MCF 10A (cell line): ENCODE measurements at regions not wholly inside any gene's neighbourhood (a gene's known extent, or its start where the extent isn't known, plus 50 kb on each side); places are given as distances from the start of the nearest gene placed in this dataset.

ENCODE experiments used
- BruUV-seq: library from RNA; stranded (reverse); fragments of 400-500 nt; replicated peaks from 2 replicates; lab custom pipeline; 2021; lab: Mats Ljungman, UMichigan
- CTCF ChIA-PET: fragments of 300-600 bp; sonication (Branson Sonifier 250); formaldehyde crosslinking; extraction: SDS; loops from one replicate; lab custom pipeline; 2021; ENCODE audit warnings: antibody characterized with exemption, inconsistent platforms; lab: Yijun Ruan, JAX
- POLR2A ChIA-PET: fragments of 300-600, 350-650 bp; sonication (Branson Sonifier 250); formaldehyde crosslinking; extraction: SDS; loops from one replicate; lab custom pipeline; 2020; ENCODE audit warnings: antibody characterized with exemption, inconsistent platforms; lab: Yijun Ruan, JAX
- DNase-seq: peaks from one replicate; pipeline ENCODE4 v3.0.0-alpha.2; 2018; ENCODE audit not compliant: unreplicated experiment
- H3K27ac Mint-ChIP-seq: one replicate; pipeline ENCODE4 v1.8.0; 2022; ENCODE audit warnings: mild to moderate bottlenecking, low read depth, mixed read lengths; ENCODE audit not compliant: unreplicated experiment
- H3K27me3 Mint-ChIP-seq: one replicate; pipeline ENCODE4 v1.8.0; 2022; ENCODE audit warnings: mixed read lengths; ENCODE audit not compliant: insufficient read depth, unreplicated experiment
- H3K36me3 Mint-ChIP-seq: one replicate; pipeline ENCODE4 v1.8.0; 2022; ENCODE audit warnings: mild to moderate bottlenecking, moderate library complexity, mixed read lengths; ENCODE audit not compliant: insufficient read depth, unreplicated experiment
- H3K4me1 Mint-ChIP-seq: one replicate; pipeline ENCODE4 v1.8.0; 2022; ENCODE audit warnings: mixed read lengths; ENCODE audit not compliant: insufficient read depth, unreplicated experiment
- H3K4me3 Mint-ChIP-seq: one replicate; pipeline ENCODE4 v1.8.0; 2022; ENCODE audit warnings: mild to moderate bottlenecking, moderate library complexity, mixed read lengths; ENCODE audit not compliant: unreplicated experiment
- H3K9me3 Mint-ChIP-seq: one replicate; pipeline ENCODE4 v1.8.0; 2022; ENCODE audit warnings: mixed read lengths; ENCODE audit not compliant: unreplicated experiment
- intact Hi-C: fragments of 100-400 bp; cut with micrococcal nuclease; formaldehyde crosslinking; loops from 2 replicates; pipeline ENCODE4 v1.14.1; 2022
- TF ChIP-seq, protein P1 (sequence below): fragments of 200-600 bp; IDR thresholded peaks from one replicate; pipeline ENCODE4 v1.8.0; 2022; ENCODE audit warnings: antibody characterized with exemption, mild to moderate bottlenecking; ENCODE audit not compliant: unreplicated experiment

GRCh38 chr2:37780387-37780676 lies 108.9 kb upstream of the CDC42EP3 start:
- Mint-ChIP-seq H3K27ac (peak overlapping the region; percentile 32), H3K4me3 (no peak overlapping the region), H3K9me3 (no peaks in the 10 kb centered on the region), H3K36me3 (no peaks in the 10 kb centered on the region), H3K27me3 (no peaks in the 10 kb centered on the region), H3K4me1 (peaks cover 39% of the 10 kb centered on the region)
- ChIA-PET POLR2A (interaction anchor here (0.7 to 1.0 kb wide), 3 partner anchors 12 to 1486 kb away, joined by 3 to 4 read pairs (median 4); no protein-coding TSS in a partner anchor), CTCF (interaction anchor here (0.7 to 1.4 kb wide), 2 partner anchors 93 to 383 kb away, joined by 3 to 4 read pairs; no protein-coding TSS in a partner anchor)
- no peak for DNase-seq
- intact Hi-C loops, result no loop called here
- TF ChIP-seq, protein P1, sequence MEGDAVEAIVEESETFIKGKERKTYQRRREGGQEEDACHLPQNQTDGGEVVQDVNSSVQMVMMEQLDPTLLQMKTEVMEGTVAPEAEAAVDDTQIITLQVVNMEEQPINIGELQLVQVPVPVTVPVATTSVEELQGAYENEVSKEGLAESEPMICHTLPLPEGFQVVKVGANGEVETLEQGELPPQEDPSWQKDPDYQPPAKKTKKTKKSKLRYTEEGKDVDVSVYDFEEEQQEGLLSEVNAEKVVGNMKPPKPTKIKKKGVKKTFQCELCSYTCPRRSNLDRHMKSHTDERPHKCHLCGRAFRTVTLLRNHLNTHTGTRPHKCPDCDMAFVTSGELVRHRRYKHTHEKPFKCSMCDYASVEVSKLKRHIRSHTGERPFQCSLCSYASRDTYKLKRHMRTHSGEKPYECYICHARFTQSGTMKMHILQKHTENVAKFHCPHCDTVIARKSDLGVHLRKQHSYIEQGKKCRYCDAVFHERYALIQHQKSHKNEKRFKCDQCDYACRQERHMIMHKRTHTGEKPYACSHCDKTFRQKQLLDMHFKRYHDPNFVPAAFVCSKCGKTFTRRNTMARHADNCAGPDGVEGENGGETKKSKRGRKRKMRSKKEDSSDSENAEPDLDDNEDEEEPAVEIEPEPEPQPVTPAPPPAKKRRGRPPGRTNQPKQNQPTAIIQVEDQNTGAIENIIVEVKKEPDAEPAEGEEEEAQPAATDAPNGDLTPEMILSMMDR, result no peak
- BruUV-seq, result no TSS peak

GRCh38 chr2:37781028-37781427 lies 109.6 kb upstream of the CDC42EP3 start:
- Mint-ChIP-seq H3K4me3 (no peak overlapping the region), H3K27ac (peak overlapping the region; percentile 32), H3K9me3 (no peaks in the 10 kb centered on the region), H3K36me3 (no peaks in the 10 kb centered on the region), H3K27me3 (no peaks in the 10 kb centered on the region), H3K4me1 (peaks cover 36% of the 10 kb centered on the region)
- BruUV-seq, result no TSS peak
- intact Hi-C loops, result no loop called here
- DNase-seq, result peak; percentile 55
- ChIA-PET CTCF (interaction anchor here (0.6 to 1.4 kb wide), 5 partner anchors 35 to 604 kb away, joined by 3 to 4 read pairs (median 3); no protein-coding TSS in a partner anchor), POLR2A (interaction anchor here (1.0 to 1.1 kb wide), 3 partner anchors 13 to 127 kb away, joined by 3 to 4 read pairs (median 4); no protein-coding TSS in a partner anchor)
- TF ChIP-seq, protein P1, result no peak

GRCh38 chr2:37782155-37782673 lies 110.8 kb upstream of the CDC42EP3 start:
- no peak overlapping the region for H3K4me3 Mint-ChIP-seq
- intact Hi-C loops, result no loop called here
- ChIA-PET CTCF (interaction anchor here (0.7 to 1.0 kb wide), 2 partner anchors 16 to 295 kb away, joined by 3 read pairs; no protein-coding TSS in a partner anchor), POLR2A (interaction anchor here (1.0 kb wide), 2 partner anchors 8 to 11 kb away, joined by 4 read pairs; no protein-coding TSS in a partner anchor)
- H3K27me3 Mint-ChIP-seq, result no peaks in the 10 kb centered on the region
- TF ChIP-seq, protein P1, result no peak
- H3K27ac Mint-ChIP-seq, result peak overlapping the region; percentile 0
- no peak for DNase-seq
- H3K9me3 Mint-ChIP-seq, result no peaks in the 10 kb centered on the region
- BruUV-seq, result no TSS peak
- peaks cover 33% of the 10 kb centered on the region for H3K4me1 Mint-ChIP-seq
- H3K36me3 Mint-ChIP-seq, result no peaks in the 10 kb centered on the region

GRCh38 chr2:37782721-37783371 lies 111.4 kb upstream of the CDC42EP3 start:
- intact Hi-C loops, result no loop called here

More at GRCh38 chr2:37782721-37783371, 111.4 kb upstream of the CDC42EP3 start:
- no peaks in the 10 kb centered on the region for H3K9me3 Mint-ChIP-seq
- no peaks in the 10 kb centered on the region for H3K27me3 Mint-ChIP-seq
- peaks cover 38% of the 10 kb centered on the region for H3K4me1 Mint-ChIP-seq
- no peak overlapping the region for H3K4me3 Mint-ChIP-seq
- CTCF ChIA-PET, result interaction anchor here (0.7 kb wide), 1 partner anchor 296 kb away, joined by 3 read pairs; no protein-coding TSS in a partner anchor
- no TSS peak for BruUV-seq
- peak; percentile 39 for DNase-seq
- peak overlapping the region; percentile 0 for H3K27ac Mint-ChIP-seq
- POLR2A ChIA-PET, result interaction anchor here (0.6 to 1.0 kb wide), 2 partner anchors 9 to 700 kb away, joined by 4 read pairs; no protein-coding TSS in a partner anchor
- no peaks in the 10 kb centered on the region for H3K36me3 Mint-ChIP-seq
- TF ChIP-seq, protein P1, result no peak
